Natural killer cell treated with Interleukin-12 subunit alpha and Interleukin-12 subunit beta and Interleukin-15 and Interleukin-18, amount 100 ng/mL, for 72 hours (primary cell): ENCODE measurements at regions not wholly inside any gene's neighbourhood (a gene's known extent, or its start where the extent isn't known, plus 50 kb on each side); places are given as distances from the start of the nearest gene placed in this dataset.

Experiments used
- ATAC-seq, 2 donors: fragments of 150-1000 bp; cut with Tn5 transposase in 1 of 2; sonication (Bioruptor Pico), chemical (Tn5 transposase) in 1 of 2; 2 replicates each; pipeline ENCODE4 v1.10.0; 2021
- DNase-seq: peaks from one replicate; pipeline ENCODE4 v3.0.0; 2022; ENCODE audit warnings: low spot score
- H3K27ac Mint-ChIP-seq, 2 donors: 1 replicate in 1 of 2; 2 replicates in 1 of 2; pipeline ENCODE4 v1.8.0; 2022; ENCODE audit warnings: mixed read lengths in 2 of 2, mild to moderate bottlenecking in 1 of 2, moderate library complexity in 1 of 2
- H3K27me3 Mint-ChIP-seq, 2 donors: 1 replicate in 1 of 2; 2 replicates in 1 of 2; pipeline ENCODE4 v1.8.0; 2022; ENCODE audit warnings: mixed read lengths in 2 of 2
- H3K36me3 Mint-ChIP-seq: one replicate; pipeline ENCODE4 v1.8.0; 2022; ENCODE audit warnings: mixed read lengths
- H3K4me1 Mint-ChIP-seq, 2 donors: 1 replicate in 1 of 2; 2 replicates in 1 of 2; pipeline ENCODE4 v1.8.0; 2022; ENCODE audit warnings: low read depth in 2 of 2, mixed read lengths in 2 of 2, mild to moderate bottlenecking in 1 of 2
- H3K4me3 Mint-ChIP-seq: one replicate; pipeline ENCODE4 v1.8.0; 2022; ENCODE audit warnings: mixed read lengths
- H3K9me3 Mint-ChIP-seq: 2 replicates; pipeline ENCODE4 v1.8.0; 2022; ENCODE audit warnings: mixed read lengths

DNA sequence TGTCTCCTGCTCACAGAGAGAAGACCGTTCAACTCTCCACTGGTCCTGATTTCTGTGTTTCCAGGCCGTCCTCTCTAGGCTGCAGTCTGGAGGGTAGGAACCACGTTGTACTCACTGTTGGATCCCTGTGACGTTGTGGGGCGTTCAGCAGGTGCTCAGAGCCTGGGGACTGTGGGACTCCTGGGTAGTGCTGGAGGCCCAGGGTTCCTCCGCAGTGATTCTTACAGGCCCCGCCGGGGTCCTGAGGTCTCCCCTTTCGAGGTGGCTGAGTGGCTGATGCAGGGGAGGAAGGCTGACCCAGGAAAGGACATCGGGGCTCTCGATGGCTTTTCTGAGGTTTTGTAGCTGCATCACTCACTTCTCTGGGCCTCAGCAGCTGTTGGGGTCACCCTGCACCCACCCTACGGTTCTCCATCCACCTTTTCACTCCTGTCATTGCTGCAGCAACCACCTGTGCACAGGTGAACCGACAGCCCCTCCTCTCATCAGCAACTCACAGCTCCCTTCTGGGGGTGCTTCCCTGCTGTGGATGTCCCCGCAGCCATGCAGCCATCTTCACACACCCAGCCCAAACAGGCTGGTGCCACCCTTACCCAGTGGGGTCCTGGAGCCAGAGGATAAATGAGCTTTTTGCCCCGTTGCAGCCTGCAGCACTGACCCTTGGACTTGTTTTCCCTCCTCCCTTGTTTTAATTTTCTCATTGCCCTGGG is 169.6 kb upstream of the HDAC4 start:
- Mint-ChIP-seq H3K36me3 (no peaks in the 10 kb centered on the region), H3K27ac (no peak overlapping the region), H3K9me3 (no peaks in the 10 kb centered on the region), H3K4me3 (no peak overlapping the region), H3K4me1 (peaks cover 0 to 9% of the 10 kb centered on the region in 2 donors), H3K27me3 (peaks cover 3 to 11% of the 10 kb centered on the region in 2 donors)
- no peak for DNase-seq
- no peak for ATAC-seq

DNA sequence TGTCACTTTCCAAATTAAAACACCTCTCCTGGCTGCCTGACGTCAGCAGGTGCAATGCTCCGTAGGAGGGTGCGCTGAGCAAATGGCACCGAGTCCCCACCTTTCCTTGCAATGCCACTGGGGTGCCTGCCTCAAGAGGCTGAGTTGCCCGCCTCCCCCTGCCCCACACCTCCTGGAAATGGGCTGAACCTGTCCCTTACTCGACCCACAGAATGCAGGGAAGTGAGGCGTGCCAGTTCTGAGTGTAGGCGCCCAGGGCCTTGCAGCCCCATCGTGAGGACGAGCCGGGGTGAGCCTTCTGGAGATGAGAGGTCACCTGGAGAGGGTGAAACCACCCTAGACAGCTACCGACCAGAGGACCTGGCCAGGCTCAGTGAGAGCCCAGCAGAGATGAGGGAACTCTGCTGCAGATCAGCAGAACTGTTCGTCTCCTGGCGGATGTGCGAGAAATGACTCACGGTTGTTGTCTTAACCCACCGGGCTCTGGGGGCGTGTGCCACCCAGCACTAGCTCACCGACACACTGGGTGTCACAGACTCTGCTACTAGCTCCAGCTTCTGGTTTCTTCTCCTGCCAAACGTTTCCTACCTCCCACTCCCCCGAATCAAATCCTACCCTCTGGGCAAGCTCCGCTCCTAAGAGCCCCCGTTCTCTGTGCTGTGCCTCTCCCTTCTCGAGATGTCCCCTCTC is 168.7 kb upstream of the HDAC4 start:
- Mint-ChIP-seq H3K27me3 (peaks cover 3 to 11% of the 10 kb centered on the region in 2 donors), H3K27ac (no peak overlapping the region), H3K36me3 (no peaks in the 10 kb centered on the region), H3K4me3 (no peak overlapping the region), H3K4me1 (peaks cover 0 to 9% of the 10 kb centered on the region in 2 donors), H3K9me3 (no peaks in the 10 kb centered on the region)
- DNase-seq = peak; percentile 29
- peak; percentile 24 to 34 for ATAC-seq

DNA sequence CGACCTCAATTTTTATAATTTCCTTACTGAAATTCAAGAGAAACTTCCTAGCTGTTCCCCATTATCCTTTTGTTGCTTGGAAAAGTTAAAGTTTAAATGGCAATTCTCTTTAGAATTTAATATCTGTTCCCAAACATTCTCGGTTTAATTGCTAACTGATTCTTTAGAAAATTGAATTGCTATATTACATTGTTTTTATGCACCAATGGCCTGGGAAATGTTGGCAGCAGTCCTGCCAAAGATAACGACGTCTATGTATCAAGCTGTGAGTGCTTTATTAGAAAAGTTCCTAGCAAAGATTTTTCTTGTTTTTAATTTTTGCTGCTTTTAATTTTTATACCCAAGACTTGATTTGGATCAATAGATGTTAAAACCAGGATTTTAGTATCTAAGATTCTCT is 167.8 kb upstream of the HDAC4 start:
- H3K4me1 Mint-ChIP-seq = peaks cover 0 to 9% of the 10 kb centered on the region in 2 donors
- no peak overlapping the region for H3K4me3 Mint-ChIP-seq
- DNase-seq (no peak), ATAC-seq (no peak)
- H3K9me3 Mint-ChIP-seq = no peaks in the 10 kb centered on the region
- H3K27ac Mint-ChIP-seq = no peak overlapping the region
- peaks cover 5 to 11% of the 10 kb centered on the region in 2 donors for H3K27me3 Mint-ChIP-seq
- no peaks in the 10 kb centered on the region for H3K36me3 Mint-ChIP-seq

DNA sequence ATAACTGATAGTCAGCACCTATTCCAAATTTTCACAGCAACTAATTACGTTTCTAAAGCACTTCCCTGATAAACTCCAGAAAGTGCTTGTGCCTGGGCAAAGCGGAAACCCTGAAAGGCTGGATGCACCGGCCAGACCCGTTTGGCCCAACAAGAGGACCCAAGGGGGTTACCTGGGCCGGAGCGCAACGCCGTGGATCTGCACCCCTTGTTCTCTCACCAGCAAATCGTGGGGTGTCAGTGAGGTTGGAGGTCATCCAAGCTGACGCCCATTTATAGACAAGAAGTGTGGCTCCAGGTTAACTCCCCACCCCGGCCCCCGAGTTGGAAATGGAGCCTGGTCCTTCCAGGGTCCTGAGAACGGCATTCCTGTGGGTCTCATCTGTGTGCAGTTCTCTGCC is 167.0 kb upstream of the HDAC4 start:
- Mint-ChIP-seq H3K4me3 (no peak overlapping the region), H3K9me3 (no peaks in the 10 kb centered on the region), H3K36me3 (no peaks in the 10 kb centered on the region), H3K27ac (no peak overlapping the region), H3K27me3 (peaks cover 5 to 10% of the 10 kb centered on the region in 2 donors), H3K4me1 (peaks cover 0 to 9% of the 10 kb centered on the region in 2 donors)
- ATAC-seq (no peak), DNase-seq (peak; percentile 56)

DNA sequence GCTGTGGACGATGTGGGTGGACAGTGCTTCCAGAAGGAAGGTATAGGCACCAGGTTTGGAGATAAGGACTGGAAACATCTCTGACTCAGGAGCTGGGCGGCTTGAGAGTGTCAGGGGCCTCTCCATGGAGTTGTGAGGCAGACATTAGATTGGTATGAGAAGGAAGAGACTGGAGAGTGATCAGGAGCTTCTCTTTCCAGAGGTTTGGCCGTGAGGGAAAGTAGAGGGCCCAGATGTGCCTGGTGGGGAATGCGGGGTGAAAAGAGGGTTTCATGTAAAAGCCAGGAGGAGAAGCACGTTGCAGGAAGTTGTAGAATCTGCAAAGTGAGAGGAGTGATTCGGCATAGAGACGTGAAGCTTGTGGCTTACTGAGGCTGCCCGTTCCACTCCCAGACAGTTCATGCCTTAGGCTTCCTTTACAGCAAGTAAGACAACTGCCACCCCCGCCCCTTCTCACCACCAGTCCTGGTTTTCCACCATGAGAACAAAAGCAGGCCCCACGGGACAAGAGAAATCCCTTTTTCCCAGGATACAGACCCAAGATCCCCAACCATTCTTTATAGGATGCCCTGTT is 166.3 kb upstream of the HDAC4 start:
- Mint-ChIP-seq H3K36me3 (no peaks in the 10 kb centered on the region), H3K27ac (no peak overlapping the region), H3K9me3 (no peaks in the 10 kb centered on the region), H3K27me3 (peaks cover 2 to 5% of the 10 kb centered on the region in 2 donors), H3K4me3 (no peak overlapping the region), H3K4me1 (peaks cover 0 to 4% of the 10 kb centered on the region in 2 donors)
- ATAC-seq (no peak), DNase-seq (peak; percentile 15)

DNA sequence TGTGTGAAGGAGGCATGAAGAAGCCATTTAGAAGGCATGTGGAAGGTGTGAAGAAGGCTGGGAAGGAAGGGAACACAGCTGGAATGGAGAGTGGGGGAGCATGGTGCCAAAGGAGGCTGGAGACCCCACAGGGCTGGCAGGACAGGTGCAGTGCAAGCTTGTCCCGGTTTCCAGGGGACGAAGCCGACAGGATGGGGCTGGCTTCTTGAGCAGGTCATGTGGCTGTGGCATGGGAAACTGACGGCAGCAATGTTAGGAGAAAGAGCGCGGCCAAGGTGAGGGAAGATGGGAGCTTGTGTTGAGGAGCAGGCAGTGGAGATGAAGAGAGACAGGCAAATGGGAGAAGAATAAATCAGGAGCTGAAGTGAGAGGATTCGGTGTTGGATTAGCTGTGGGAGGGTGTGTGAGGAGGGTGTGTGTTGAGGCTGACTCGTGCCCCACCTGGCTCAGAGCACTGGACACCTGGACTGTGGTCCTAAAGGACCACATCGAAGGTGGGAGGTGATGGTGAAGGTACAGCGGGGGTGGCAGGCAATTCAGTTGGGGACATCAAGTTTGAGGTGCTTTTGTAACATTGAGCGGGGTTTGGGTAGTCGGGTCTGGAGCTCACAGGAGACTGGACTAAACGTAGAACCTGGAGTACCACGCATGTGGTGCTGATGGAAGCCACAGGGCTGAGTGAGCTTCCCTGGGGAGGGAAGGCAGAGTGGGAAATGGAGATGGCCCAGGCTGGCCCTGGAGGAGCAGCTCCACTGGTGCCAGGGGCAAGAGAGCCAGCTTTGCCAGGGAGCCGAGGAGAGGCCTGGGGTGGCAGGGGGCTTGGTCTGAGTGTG is 165.6 kb upstream of the HDAC4 start:
- H3K4me1 Mint-ChIP-seq = peaks cover 0 to 4% of the 10 kb centered on the region in 2 donors
- peak; percentile 45 for DNase-seq
- peaks cover 2 to 5% of the 10 kb centered on the region in 2 donors for H3K27me3 Mint-ChIP-seq
- no peak overlapping the region for H3K27ac Mint-ChIP-seq
- H3K4me3 Mint-ChIP-seq = no peak overlapping the region
- H3K9me3 Mint-ChIP-seq = no peaks in the 10 kb centered on the region
- no peak for ATAC-seq
- H3K36me3 Mint-ChIP-seq = no peaks in the 10 kb centered on the region

DNA sequence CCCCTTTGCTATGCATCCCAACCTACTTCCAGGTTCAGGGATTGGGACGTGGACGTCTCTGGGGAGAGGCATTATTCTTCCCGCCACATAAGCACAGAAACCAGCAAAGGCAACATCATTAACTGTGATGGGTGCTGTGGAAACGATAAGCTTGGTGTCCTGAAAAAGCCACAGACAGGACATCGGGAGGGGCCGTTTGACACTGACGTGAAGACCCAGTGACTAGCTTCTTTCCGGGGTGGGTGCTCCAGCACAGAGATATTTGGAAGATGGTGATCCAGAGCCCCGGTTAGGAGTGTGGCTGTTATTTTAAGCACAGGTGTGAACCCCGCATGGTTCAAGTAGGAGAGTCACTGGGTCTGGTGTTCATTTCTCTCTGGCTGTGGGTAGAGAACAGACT is 163.8 kb upstream of the HDAC4 start:
- H3K36me3 Mint-ChIP-seq = no peaks in the 10 kb centered on the region
- peaks cover 0 to 2% of the 10 kb centered on the region in 2 donors for H3K27me3 Mint-ChIP-seq
- ATAC-seq = no peak
- no peaks in the 10 kb centered on the region for H3K9me3 Mint-ChIP-seq
- H3K27ac Mint-ChIP-seq = no peak overlapping the region
- DNase-seq = no peak
- no peaks in the 10 kb centered on the region for H3K4me1 Mint-ChIP-seq
- no peak overlapping the region for H3K4me3 Mint-ChIP-seq

DNA sequence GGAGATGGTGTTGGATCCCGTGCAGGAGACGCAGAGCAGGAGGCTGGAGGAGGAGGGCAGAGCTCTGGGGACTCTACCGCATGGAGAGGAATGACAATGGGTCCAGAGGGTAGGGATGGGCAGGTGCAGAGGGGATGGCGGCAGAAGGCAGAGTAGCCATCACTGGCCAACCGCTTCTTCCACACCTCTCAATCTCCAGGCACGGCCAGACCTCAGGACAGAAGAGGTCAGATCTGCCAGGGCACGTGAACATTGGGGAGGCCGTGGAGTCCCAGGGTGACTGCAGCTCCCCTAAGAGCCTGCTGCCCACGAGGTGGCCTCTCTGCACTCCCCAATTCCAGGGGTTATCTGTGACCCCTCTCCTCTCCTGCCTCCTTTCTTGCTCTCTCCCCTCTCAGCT is 162.7 kb upstream of the HDAC4 start:
- peak; percentile 16 for DNase-seq
- H3K27ac Mint-ChIP-seq = no peak overlapping the region
- no peak for ATAC-seq
- no peaks in the 10 kb centered on the region for H3K36me3 Mint-ChIP-seq
- H3K4me3 Mint-ChIP-seq = no peak overlapping the region
- no peaks in the 10 kb centered on the region for H3K9me3 Mint-ChIP-seq
- no peaks in the 10 kb centered on the region for H3K4me1 Mint-ChIP-seq
- peaks cover 0 to 5% of the 10 kb centered on the region in 2 donors for H3K27me3 Mint-ChIP-seq

DNA sequence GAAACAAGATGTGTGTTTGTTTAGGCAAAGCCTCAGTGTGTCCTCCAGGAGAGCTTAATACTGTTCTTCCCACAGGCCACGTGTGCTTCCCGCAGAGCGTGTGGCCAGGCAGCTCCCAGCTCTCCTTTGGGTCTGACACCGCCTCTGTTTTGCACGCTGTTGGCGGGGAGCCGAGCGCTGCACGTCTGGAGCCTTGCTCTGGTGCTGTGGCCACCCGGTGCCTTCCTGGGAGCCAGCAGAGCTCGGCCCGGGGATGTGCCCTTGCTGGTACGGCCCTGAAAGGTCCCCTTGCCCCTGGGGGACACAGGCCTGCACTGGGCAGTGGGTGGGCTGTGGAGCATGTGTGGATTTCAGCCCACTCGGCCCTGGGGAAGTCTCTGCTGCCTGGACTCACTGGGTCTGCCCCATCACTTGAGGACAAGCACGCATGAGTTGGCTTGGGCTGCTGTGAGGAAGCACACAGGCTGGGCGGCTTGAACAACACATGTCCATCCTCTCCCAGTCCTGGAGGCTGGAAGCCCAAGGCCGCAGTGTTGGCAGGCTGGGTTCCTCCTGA is 160.7 kb upstream of the HDAC4 start:
- Mint-ChIP-seq H3K27me3 (peaks cover 0 to 5% of the 10 kb centered on the region in 2 donors), H3K36me3 (no peaks in the 10 kb centered on the region), H3K4me1 (no peaks in the 10 kb centered on the region), H3K27ac (no peak overlapping the region), H3K9me3 (no peaks in the 10 kb centered on the region), H3K4me3 (no peak overlapping the region)
- peak; percentile 48 for DNase-seq
- peak in 1 of 2 donors; percentile 24 for ATAC-seq

DNA sequence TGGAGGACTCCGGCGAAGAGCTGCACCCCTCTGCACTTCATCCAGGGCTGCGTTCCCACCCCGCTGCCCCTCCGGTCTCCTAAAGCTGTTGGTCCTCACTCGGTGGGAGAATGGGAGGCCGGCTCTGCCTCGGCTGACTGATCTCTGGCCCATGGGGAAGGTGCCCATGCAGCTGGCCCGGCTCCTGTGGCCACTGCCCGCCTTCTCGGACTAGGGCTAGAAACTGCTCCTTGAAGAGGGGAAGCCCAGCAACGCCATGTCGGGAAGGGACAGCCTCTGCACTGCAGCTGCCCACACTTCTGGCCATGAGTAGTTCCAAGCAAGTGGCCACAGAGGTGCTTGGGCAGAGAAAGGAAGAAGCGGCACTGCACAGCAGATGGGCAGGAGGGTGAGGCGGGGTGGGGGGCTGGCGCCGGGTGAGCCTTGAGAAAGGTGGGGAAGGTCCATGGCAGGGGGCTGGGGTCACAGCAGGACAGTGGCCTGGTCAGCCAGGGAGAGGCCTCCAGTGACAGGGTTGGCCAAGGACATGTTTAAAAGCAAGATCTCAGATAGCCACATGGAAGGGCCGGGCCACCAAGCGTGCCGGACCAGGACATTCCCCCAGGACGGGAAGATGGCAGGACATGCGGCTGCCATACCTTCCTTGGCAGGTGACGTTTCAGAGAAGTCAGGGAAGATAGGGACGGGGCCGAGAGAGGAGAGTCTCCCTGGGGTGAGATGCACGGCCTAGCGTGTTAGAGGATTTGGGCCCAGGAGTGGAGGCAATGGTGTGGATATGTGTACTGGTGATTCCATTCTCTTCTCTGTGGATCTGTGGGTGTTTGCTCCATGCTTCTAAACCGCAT is 158.8 kb upstream of the HDAC4 start:
- no peak for ATAC-seq
- Mint-ChIP-seq H3K4me1 (no peaks in the 10 kb centered on the region), H3K4me3 (no peak overlapping the region), H3K27me3 (peaks cover 0 to 6% of the 10 kb centered on the region in 2 donors), H3K36me3 (no peaks in the 10 kb centered on the region), H3K9me3 (no peaks in the 10 kb centered on the region), H3K27ac (no peak overlapping the region)
- DNase-seq = peak; percentile 20

DNA sequence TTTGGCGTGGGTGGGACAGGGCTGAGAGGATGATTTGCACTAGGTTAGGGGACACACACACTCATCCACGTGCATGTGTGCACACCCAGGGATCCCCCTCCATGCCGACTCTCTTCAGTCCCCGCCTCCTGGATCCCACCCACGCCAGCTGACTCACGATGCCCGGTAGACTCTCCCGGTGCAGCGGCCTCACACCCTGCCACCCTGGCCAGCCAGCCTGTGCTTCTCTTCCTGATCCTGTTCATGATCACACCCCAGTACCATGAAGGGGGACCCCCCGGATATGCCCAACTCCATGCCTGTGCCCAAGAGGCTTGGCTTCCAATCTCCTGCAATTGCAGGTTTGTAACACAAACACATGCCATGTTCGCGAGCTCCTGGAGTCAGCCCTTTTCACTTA is 157.8 kb upstream of the HDAC4 start:
- no peak for ATAC-seq
- H3K27me3 Mint-ChIP-seq = peaks cover 0 to 9% of the 10 kb centered on the region in 2 donors
- H3K4me3 Mint-ChIP-seq = no peak overlapping the region
- no peak overlapping the region for H3K27ac Mint-ChIP-seq
- no peaks in the 10 kb centered on the region for H3K4me1 Mint-ChIP-seq
- H3K9me3 Mint-ChIP-seq = no peaks in the 10 kb centered on the region
- no peaks in the 10 kb centered on the region for H3K36me3 Mint-ChIP-seq
- peak; percentile 26 for DNase-seq

DNA sequence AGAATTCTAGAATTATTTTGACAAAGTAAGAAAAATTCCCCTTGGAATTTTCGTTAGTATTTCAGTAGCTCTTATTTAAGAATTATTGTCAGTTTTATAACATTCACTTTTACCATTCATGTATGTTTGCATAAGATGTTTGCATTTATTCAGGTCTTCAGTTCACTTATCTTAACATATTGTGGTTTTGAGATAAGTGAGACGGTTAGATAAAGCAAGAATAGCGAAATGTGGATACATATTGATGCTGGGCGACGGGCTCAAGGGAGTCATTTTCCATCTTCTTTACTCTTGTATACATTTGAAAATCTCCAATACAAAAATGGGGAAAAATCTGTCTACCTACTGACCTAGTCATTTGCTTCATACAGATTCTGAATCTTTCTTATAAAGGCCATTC is 156.7 kb upstream of the HDAC4 start:
- no peak overlapping the region for H3K27ac Mint-ChIP-seq
- H3K36me3 Mint-ChIP-seq = no peaks in the 10 kb centered on the region
- no peak overlapping the region for H3K4me3 Mint-ChIP-seq
- H3K4me1 Mint-ChIP-seq = peaks cover 0 to 4% of the 10 kb centered on the region in 2 donors
- ATAC-seq (no peak), DNase-seq (no peak)
- H3K9me3 Mint-ChIP-seq = no peaks in the 10 kb centered on the region
- peaks cover 0 to 10% of the 10 kb centered on the region in 2 donors for H3K27me3 Mint-ChIP-seq

DNA sequence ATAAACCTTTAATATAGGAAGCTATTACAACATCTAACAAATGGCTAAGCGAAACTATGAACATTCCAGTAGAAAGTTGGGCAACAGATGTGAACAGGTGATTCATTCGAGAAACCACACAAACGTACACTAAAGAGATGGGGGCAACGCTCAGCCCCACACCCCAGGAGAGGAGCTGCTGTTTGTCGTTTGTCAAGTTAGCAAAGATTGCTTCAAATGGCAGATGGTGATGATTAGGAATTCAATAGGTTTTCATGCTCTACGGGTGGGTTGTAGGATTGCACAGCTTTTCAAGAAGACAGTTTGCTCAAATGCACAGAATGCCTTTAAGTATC is 154.7 kb upstream of the HDAC4 start:
- Mint-ChIP-seq H3K4me1 (peaks cover 0 to 4% of the 10 kb centered on the region in 2 donors), H3K9me3 (no peaks in the 10 kb centered on the region), H3K27ac (no peak overlapping the region), H3K36me3 (no peaks in the 10 kb centered on the region), H3K4me3 (no peak overlapping the region), H3K27me3 (peaks cover 0 to 10% of the 10 kb centered on the region in 2 donors)
- no peak for ATAC-seq
- peak; percentile 31 for DNase-seq
